H54 (cell line): ENCODE measurements at regions not wholly inside any gene's neighbourhood (a gene's known extent, or its start where the extent isn't known, plus 50 kb on each side); places are given as distances from the start of the nearest gene placed in this dataset.

ENCODE experiments used
- DNase-seq: peaks from one replicate; pipeline ENCODE4 v3.0.0; 2011; ENCODE audit warnings: low spot score, mixed read lengths; ENCODE audit not compliant: insufficient read length
- FAIRE-seq: peaks from 3 replicates; lab custom pipeline; 2011; peaks lifted over from hg19 to GRCh38; lab: Jason Lieb, UNC
- POLR2A ChIP-seq: IDR thresholded peaks from 2 replicates; pipeline ENCODE4 v1.6.1; 2011; ENCODE audit warnings: low read depth, mild to moderate bottlenecking, low read length

- no peak for TF ChIP-seq POLR2A
- no peak for DNase-seq
- FAIRE-seq, result no peak
Measured at GRCh38 chr3:180548050-180548449, 53.9 kb upstream of the TTC14 start.
